Activated T-helper 1 cell treated with anti-CD3 and anti-CD28 coated beads, Interleukin-12 subunit alpha, Interleukin-12 subunit beta, Interleukin-2, Interleukin-4 antibody, amounts not matched to agents 30 ng/mL and 10 ng/mL and 1 ng/mL, durations not matched to agents 14 hours and 24 hours and 36 hours (primary cell): ENCODE measurements at regions not wholly inside any gene's neighbourhood (a gene's known extent, or its start where the extent isn't known, plus 50 kb on each side); places are given as distances from the start of the nearest gene placed in this dataset.

Experiments
- DNase-seq: peaks from one replicate; pipeline ENCODE4 v3.0.0; 2021; ENCODE audit warnings: low spot score
- H3K27ac Mint-ChIP-seq: one replicate; pipeline ENCODE4 v1.8.0; 2021; ENCODE audit warnings: mild to moderate bottlenecking, mixed read lengths
- H3K27me3 Mint-ChIP-seq: one replicate; pipeline ENCODE4 v1.8.0; 2022; ENCODE audit warnings: mild to moderate bottlenecking, moderate library complexity, mixed read lengths; ENCODE audit not compliant: insufficient read depth
- H3K36me3 Mint-ChIP-seq: one replicate; pipeline ENCODE4 v1.8.0; 2021; ENCODE audit warnings: low read depth, mixed read lengths
- H3K4me1 Mint-ChIP-seq: one replicate; pipeline ENCODE4 v1.8.0; 2021; ENCODE audit warnings: low read depth, mixed read lengths
- H3K4me3 Mint-ChIP-seq: one replicate; pipeline ENCODE4 v1.8.0; 2021; ENCODE audit warnings: mild to moderate bottlenecking, moderate library complexity, mixed read lengths
- H3K9me3 Mint-ChIP-seq: one replicate; pipeline ENCODE4 v1.8.0; 2021; ENCODE audit warnings: mixed read lengths
- intact Hi-C: fragments of 100-400 bp; cut with micrococcal nuclease; formaldehyde crosslinking; loops from one replicate; pipeline ENCODE4 v1.15.1; 2024

- no peaks in the 10 kb centered on the region for H3K27me3 Mint-ChIP-seq
- no peaks in the 10 kb centered on the region for H3K36me3 Mint-ChIP-seq
- H3K4me1 Mint-ChIP-seq, result no peaks in the 10 kb centered on the region
- DNase-seq, result no peak
- no peak overlapping the region for H3K27ac Mint-ChIP-seq
- peaks cover 7% of the 10 kb centered on the region for H3K9me3 Mint-ChIP-seq
- no peak overlapping the region for H3K4me3 Mint-ChIP-seq
- intact Hi-C loops, result no loop called here
Measured at GRCh38 chr2:14324308-14324707, 308.2 kb upstream of the LRATD1 start.

DNA sequence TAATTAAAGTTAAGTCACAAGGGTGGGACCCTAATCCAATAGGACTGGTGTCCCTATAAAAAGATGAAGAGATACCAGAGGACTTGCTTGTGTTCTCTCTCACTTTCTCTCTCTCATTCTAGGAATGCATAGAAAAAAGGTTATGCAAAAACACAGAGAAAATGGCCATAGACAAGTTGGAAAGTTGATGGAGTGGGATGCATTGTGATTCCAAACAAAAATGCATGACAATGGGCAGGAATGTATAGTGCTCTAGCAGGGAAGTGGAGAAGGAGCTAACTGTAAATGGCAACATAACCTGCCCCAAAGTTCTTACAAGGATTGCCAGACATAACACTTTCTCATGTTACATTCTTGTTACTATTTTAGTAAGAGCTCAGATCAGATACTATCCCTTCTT, 301.6 kb upstream of the LRATD1 start:
- Mint-ChIP-seq H3K4me1 (no peaks in the 10 kb centered on the region), H3K27me3 (no peaks in the 10 kb centered on the region), H3K4me3 (no peak overlapping the region), H3K27ac (no peak overlapping the region), H3K9me3 (peaks cover 7% of the 10 kb centered on the region), H3K36me3 (no peaks in the 10 kb centered on the region)
- no peak for DNase-seq
- intact Hi-C loops, result no loop called here

DNA sequence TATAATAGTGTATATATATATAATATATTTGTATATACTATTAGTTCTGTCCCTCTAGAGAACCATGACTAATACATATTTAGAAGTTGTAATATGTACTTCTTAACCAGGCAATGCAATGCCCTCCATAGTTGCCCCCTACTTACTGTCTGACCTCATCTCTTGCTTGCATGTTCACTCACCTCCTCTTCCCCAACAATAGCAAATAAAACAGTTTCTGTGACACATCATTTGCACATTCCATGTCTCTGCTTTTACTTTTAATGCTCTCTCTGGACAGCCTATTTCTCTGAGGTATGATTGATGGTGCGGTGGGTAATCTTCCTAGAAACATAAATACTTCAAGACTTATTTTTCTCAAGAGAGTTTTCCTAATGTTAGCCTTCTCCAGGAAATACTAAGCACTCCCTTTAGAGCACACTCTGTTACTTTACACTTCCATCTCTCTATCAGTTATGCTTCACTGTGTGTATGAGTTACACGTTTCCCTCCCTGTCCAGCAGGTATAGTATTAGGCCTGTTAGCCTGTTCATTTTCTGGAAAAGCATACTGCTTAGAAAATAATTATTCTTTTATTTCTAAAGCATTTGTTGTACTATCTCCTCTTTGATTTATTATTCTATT, 295.6 kb upstream of the LRATD1 start:
- Mint-ChIP-seq H3K4me1 (no peaks in the 10 kb centered on the region), H3K36me3 (no peaks in the 10 kb centered on the region), H3K9me3 (no peaks in the 10 kb centered on the region), H3K27me3 (no peaks in the 10 kb centered on the region), H3K27ac (no peak overlapping the region), H3K4me3 (no peak overlapping the region)
- no peak for DNase-seq
- intact Hi-C loops, result no loop called here

DNA sequence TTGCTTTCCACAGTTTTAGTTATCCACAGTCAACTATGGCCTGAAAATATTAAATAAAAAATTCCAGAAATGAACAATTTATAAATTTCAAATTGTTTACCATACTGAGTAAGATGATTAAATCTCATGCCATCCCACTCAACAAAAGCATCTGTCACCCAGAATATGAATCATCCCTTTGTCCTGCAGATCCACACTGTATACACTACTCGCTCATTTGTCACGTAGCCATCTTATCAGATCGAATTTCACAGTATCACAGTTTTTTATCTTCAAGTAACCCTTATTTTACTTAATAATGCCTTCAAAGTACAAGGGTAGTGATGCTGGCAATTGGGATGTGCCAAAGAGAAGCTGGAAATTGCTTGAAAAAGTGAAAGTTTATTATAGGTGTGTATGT, 291.8 kb upstream of the LRATD1 start:
- DNase-seq, result no peak
- no peaks in the 10 kb centered on the region for H3K4me1 Mint-ChIP-seq
- no peaks in the 10 kb centered on the region for H3K27me3 Mint-ChIP-seq
- no peaks in the 10 kb centered on the region for H3K9me3 Mint-ChIP-seq
- H3K27ac Mint-ChIP-seq, result no peak overlapping the region
- H3K4me3 Mint-ChIP-seq, result no peak overlapping the region
- H3K36me3 Mint-ChIP-seq, result no peaks in the 10 kb centered on the region
- intact Hi-C loops, result no loop called here

- intact Hi-C loops, result no loop called here
- H3K4me3 Mint-ChIP-seq, result no peak overlapping the region
- H3K27ac Mint-ChIP-seq, result no peak overlapping the region
- no peak for DNase-seq
- H3K36me3 Mint-ChIP-seq, result no peaks in the 10 kb centered on the region
- no peaks in the 10 kb centered on the region for H3K9me3 Mint-ChIP-seq
- H3K4me1 Mint-ChIP-seq, result no peaks in the 10 kb centered on the region
- H3K27me3 Mint-ChIP-seq, result no peaks in the 10 kb centered on the region
Measured at GRCh38 chr2:14342313-14342712, 290.2 kb upstream of the LRATD1 start.

GRCh38 chr2:14344355-14344754, 288.2 kb upstream of the LRATD1 start:
- H3K9me3 Mint-ChIP-seq, result no peaks in the 10 kb centered on the region
- H3K4me3 Mint-ChIP-seq, result no peak overlapping the region
- intact Hi-C loops, result no loop called here
- no peaks in the 10 kb centered on the region for H3K27me3 Mint-ChIP-seq
- no peak overlapping the region for H3K27ac Mint-ChIP-seq
- no peaks in the 10 kb centered on the region for H3K36me3 Mint-ChIP-seq
- H3K4me1 Mint-ChIP-seq, result no peaks in the 10 kb centered on the region
- DNase-seq, result no peak

DNA sequence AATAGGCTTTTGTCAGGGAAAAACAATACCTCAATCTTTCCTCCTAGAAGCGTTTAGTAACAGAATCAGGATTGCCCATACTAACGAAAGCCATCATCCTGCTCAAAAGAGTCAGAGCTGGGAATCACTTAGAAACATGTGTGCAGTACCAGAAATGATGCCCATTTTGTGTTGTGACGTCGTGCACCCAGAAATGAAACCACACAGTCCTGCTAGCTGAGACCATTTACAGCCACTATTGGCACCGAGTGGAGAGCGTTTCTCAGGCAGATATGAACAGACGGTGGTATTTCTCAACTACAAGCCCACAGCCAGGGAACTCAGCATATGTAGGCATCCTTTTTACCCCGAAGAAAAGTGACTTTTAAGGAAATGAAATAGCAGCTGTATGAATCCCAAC, 284.3 kb upstream of the LRATD1 start:
- intact Hi-C loops, result no loop called here
- Mint-ChIP-seq H3K36me3 (no peaks in the 10 kb centered on the region), H3K4me1 (no peaks in the 10 kb centered on the region), H3K27me3 (no peaks in the 10 kb centered on the region), H3K4me3 (no peak overlapping the region), H3K9me3 (no peaks in the 10 kb centered on the region), H3K27ac (no peak overlapping the region)
- no peak for DNase-seq

GRCh38 chr2:14350856-14351255, 281.7 kb upstream of the LRATD1 start:
- no peaks in the 10 kb centered on the region for H3K36me3 Mint-ChIP-seq
- intact Hi-C loops, result no loop called here
- H3K4me1 Mint-ChIP-seq, result no peaks in the 10 kb centered on the region
- H3K27ac Mint-ChIP-seq, result no peak overlapping the region
- no peak for DNase-seq
- H3K4me3 Mint-ChIP-seq, result no peak overlapping the region
- no peaks in the 10 kb centered on the region for H3K9me3 Mint-ChIP-seq
- no peaks in the 10 kb centered on the region for H3K27me3 Mint-ChIP-seq

DNA sequence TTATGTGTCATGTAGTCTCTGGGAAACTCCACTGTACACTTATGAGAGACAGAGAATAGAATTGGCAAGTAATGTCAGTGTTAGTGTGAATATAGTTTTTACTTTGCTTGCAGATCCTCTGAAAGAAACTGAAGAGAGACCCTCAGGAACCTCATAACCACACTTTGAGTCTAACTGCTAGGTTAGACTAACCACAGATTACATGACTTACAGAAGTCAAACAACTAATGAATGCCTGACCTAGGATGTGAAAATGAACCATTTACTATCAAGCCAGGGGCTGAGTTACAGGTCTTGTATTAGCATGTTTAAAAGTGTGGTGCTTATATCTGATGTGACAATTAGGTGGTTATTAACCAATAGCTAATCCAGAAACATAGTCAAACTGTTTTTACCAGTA, 280.4 kb upstream of the LRATD1 start:
- H3K4me3 Mint-ChIP-seq, result no peak overlapping the region
- intact Hi-C loops, result no loop called here
- DNase-seq, result no peak
- no peaks in the 10 kb centered on the region for H3K9me3 Mint-ChIP-seq
- H3K36me3 Mint-ChIP-seq, result no peaks in the 10 kb centered on the region
- no peak overlapping the region for H3K27ac Mint-ChIP-seq
- no peaks in the 10 kb centered on the region for H3K27me3 Mint-ChIP-seq
- no peaks in the 10 kb centered on the region for H3K4me1 Mint-ChIP-seq

- Mint-ChIP-seq H3K4me1 (no peaks in the 10 kb centered on the region), H3K9me3 (no peaks in the 10 kb centered on the region), H3K27me3 (no peaks in the 10 kb centered on the region), H3K36me3 (no peaks in the 10 kb centered on the region), H3K27ac (no peak overlapping the region), H3K4me3 (no peak overlapping the region)
- DNase-seq, result no peak
- intact Hi-C loops, result no loop called here
Measured at GRCh38 chr2:14354231-14354630, 278.3 kb upstream of the LRATD1 start.

DNA sequence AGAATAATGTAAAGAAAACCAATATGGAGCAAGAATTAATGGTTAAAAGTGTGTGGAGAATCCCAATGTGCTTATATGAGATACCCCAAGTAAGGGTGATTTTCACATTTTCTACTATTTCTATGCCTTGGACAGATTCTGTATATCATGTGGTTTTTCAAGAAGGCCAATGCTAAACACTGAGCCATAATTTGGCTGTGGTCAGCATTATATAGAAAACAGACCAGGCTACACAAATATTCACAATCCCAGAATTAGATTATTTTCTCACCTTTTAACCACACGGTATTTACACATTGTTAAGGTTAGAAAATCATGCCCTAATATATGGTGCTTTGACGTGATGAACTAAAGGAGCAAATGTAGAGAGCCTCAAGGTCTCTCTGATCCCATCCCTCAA, 277.4 kb upstream of the LRATD1 start:
- intact Hi-C loops, result no loop called here
- Mint-ChIP-seq H3K27me3 (no peaks in the 10 kb centered on the region), H3K36me3 (no peaks in the 10 kb centered on the region), H3K4me1 (no peaks in the 10 kb centered on the region), H3K4me3 (no peak overlapping the region), H3K9me3 (no peaks in the 10 kb centered on the region), H3K27ac (no peak overlapping the region)
- no peak for DNase-seq

GRCh38 chr2:14358339-14358738, 274.2 kb upstream of the LRATD1 start:
- no peak for DNase-seq
- Mint-ChIP-seq H3K4me3 (no peak overlapping the region), H3K36me3 (no peaks in the 10 kb centered on the region), H3K27me3 (no peaks in the 10 kb centered on the region), H3K4me1 (no peaks in the 10 kb centered on the region), H3K9me3 (no peaks in the 10 kb centered on the region), H3K27ac (no peak overlapping the region)
- intact Hi-C loops, result no loop called here

DNA sequence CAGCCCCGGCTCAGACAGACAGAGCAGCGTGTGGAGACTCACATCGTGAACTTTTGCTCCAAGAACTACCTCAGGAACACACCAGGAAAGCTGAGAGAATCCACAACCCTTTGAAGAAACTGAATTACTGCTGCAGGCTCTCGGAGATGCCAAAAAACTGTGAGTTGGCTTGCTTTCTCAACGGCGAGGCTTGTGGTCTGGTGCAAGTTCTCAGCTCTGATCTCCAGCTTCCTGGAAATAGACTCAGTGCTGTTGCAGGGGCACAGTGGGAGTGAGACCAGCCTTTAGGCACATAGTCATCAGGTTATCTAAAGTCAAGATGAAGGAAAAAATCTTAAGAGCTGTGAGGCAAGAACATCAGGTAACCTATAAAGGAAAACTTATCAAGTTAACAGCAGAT, 273.7 kb upstream of the LRATD1 start:
- Mint-ChIP-seq H3K36me3 (no peaks in the 10 kb centered on the region), H3K9me3 (peaks cover 2% of the 10 kb centered on the region), H3K4me1 (no peaks in the 10 kb centered on the region), H3K27ac (no peak overlapping the region), H3K4me3 (no peak overlapping the region), H3K27me3 (no peaks in the 10 kb centered on the region)
- intact Hi-C loops, result no loop called here
- DNase-seq, result no peak

DNA sequence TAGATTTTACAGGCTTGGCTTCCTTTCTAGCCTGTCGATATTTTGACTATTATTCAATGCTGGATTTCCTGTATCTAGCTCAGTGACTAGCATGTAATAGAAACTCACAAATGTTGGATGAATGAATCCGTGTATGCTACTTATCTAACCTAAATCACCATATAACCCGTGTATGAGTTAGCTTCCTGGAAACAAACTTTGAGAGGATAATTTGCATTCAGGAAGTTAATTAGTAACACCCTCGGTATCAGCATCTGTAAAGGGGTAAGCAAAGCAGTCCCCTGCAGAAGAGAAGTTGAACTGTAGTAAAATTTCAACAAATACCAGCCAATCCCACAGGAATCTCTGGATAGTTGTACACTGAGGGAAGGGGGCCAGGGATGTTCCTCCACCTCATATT, 269.4 kb upstream of the LRATD1 start:
- no peaks in the 10 kb centered on the region for H3K36me3 Mint-ChIP-seq
- DNase-seq, result no peak

More for the DNA sequence above, 269.4 kb upstream of the LRATD1 start:
- Mint-ChIP-seq H3K27ac (no peak overlapping the region), H3K4me1 (no peaks in the 10 kb centered on the region), H3K9me3 (peaks cover 8% of the 10 kb centered on the region), H3K27me3 (no peaks in the 10 kb centered on the region), H3K4me3 (no peak overlapping the region)
- intact Hi-C loops, result no loop called here
